NAMALWA (cell line): ENCODE measurements at regions not wholly inside any gene's neighbourhood (a gene's known extent, or its start where the extent isn't known, plus 50 kb on each side); places are given as distances from the start of the nearest gene placed in this dataset.
A peak's percentile ranks its signal among the peaks of the same experiment; 100 is the strongest.
"Not testable (repeated sequence)": the region's sequence is repeated elsewhere in the genome, so short reads cannot be mapped to it uniquely, and the experiment has no call there.

Source experiments
- DNase-seq: peaks from one replicate; pipeline ENCODE4 v3.0.0-alpha.2; 2015; ENCODE audit warnings: low spot score

GRCh38 chr4:170794525-170794924 is 704.8 kb upstream of the AADAT start:
- DNase-seq, result no peak

- DNase-seq, result not testable (repeated sequence)
These were observed 698.8 kb upstream of the AADAT start for GRCh38 chr4:170788540-170789051.

GRCh38 chr4:170777663-170778062 is 687.9 kb upstream of the AADAT start:
- peak; percentile 12 for DNase-seq

- DNase-seq, result peak; percentile 29
These were observed 687.2 kb upstream of the AADAT start for GRCh38 chr4:170776983-170777382.

- no peak for DNase-seq
These were observed 686.1 kb upstream of the AADAT start for GRCh38 chr4:170775851-170776250.

- DNase-seq, result no peak
These were observed 684.0 kb upstream of the AADAT start for GRCh38 chr4:170773709-170774273.

GRCh38 chr4:170772429-170772828 is 682.7 kb upstream of the AADAT start:
- no peak for DNase-seq

- DNase-seq, result no peak
These were observed 680.9 kb upstream of the AADAT start for GRCh38 chr4:170770664-170771063.

GRCh38 chr4:170769862-170770261 is 680.1 kb upstream of the AADAT start:
- no peak for DNase-seq

GRCh38 chr4:170758988-170759387 is 669.2 kb upstream of the AADAT start:
- DNase-seq, result no peak

GRCh38 chr4:170750519-170750918 is 660.8 kb upstream of the AADAT start:
- no peak for DNase-seq

- no peak for DNase-seq
These were observed 659.2 kb upstream of the AADAT start for GRCh38 chr4:170748975-170749374.

GRCh38 chr4:170743633-170744032 is 653.9 kb upstream of the AADAT start:
- DNase-seq, result no peak

GRCh38 chr4:170741856-170742255 is 652.1 kb upstream of the AADAT start:
- DNase-seq, result no peak

GRCh38 chr4:170736710-170737109 is 647.0 kb upstream of the AADAT start:
- DNase-seq, result no peak

- no peak for DNase-seq
These were observed 640.1 kb upstream of the AADAT start for GRCh38 chr4:170729897-170730296.

GRCh38 chr4:170729236-170729635 is 639.5 kb upstream of the AADAT start:
- peak; percentile 5 for DNase-seq

GRCh38 chr4:170724191-170724590 is 634.4 kb upstream of the AADAT start:
- no peak for DNase-seq

- DNase-seq, result no peak
These were observed 633.4 kb upstream of the AADAT start for GRCh38 chr4:170723171-170723570.

GRCh38 chr4:170721812-170722373 is 632.1 kb upstream of the AADAT start:
- DNase-seq, result no peak

- DNase-seq, result no peak
These were observed 627.1 kb upstream of the AADAT start for GRCh38 chr4:170716868-170717267.

GRCh38 chr4:170705907-170706306 is 616.2 kb upstream of the AADAT start:
- no peak for DNase-seq

GRCh38 chr4:170700064-170700463 is 610.3 kb upstream of the AADAT start:
- DNase-seq, result no peak

- peak; percentile 31 for DNase-seq
These were observed 608.6 kb upstream of the AADAT start for GRCh38 chr4:170698334-170698733.
